H9 (cell line): ENCODE measurements at regions not wholly inside any gene's neighbourhood (a gene's known extent, or its start where the extent isn't known, plus 50 kb on each side); places are given as distances from the start of the nearest gene placed in this dataset.
"Not testable (repeated sequence)": the region's sequence is repeated elsewhere in the genome, so short reads cannot be mapped to it uniquely, and the experiment has no call there.

ENCODE experiments used
- DNase-seq: peaks from one replicate; pipeline ENCODE4 v3.0.0-alpha.2; 2017
- H2AFZ ChIP-seq: one replicate; pipeline ENCODE4 v1.6.1; 2013; ENCODE audit warnings: mild to moderate bottlenecking, low read length, control low read depth, moderate library complexity
- H2AK5ac ChIP-seq: 2 replicates; pipeline ENCODE4 v1.6.1; 2013; ENCODE audit warnings: low read length, control low read depth, mixed read lengths; ENCODE audit not compliant: insufficient read length
- H2BK120ac ChIP-seq: one replicate; pipeline ENCODE4 v1.6.1; 2013; ENCODE audit warnings: low read depth, mild to moderate bottlenecking, low read length, control low read depth, inconsistent platforms; ENCODE audit not compliant: poor library complexity, severe bottlenecking
- H2BK12ac ChIP-seq: 2 replicates; pipeline ENCODE4 v1.6.1; 2013; ENCODE audit warnings: low read length, control low read depth, mixed read lengths, low read depth; ENCODE audit not compliant: insufficient read length
- H2BK15ac ChIP-seq: 2 replicates; pipeline ENCODE4 v1.6.1; 2013; ENCODE audit warnings: low read depth, low read length, control low read depth
- H2BK20ac ChIP-seq: one replicate; pipeline ENCODE4 v1.6.1; 2013; ENCODE audit warnings: low read depth, mild to moderate bottlenecking, low read length, control low read depth, inconsistent platforms; ENCODE audit not compliant: poor library complexity, severe bottlenecking
- H2BK5ac ChIP-seq: 2 replicates; pipeline ENCODE4 v1.6.1; 2013; ENCODE audit warnings: low read length, control low read depth, mixed read lengths; ENCODE audit not compliant: insufficient read length
- H3K14ac ChIP-seq: 2 replicates; pipeline ENCODE4 v1.6.1; 2013; ENCODE audit warnings: low read length, control low read depth; ENCODE audit not compliant: insufficient read depth
- H3K18ac ChIP-seq: 2 replicates; pipeline ENCODE4 v1.6.1; 2013; ENCODE audit warnings: low read depth, mild to moderate bottlenecking, mixed read lengths, low read length, control low read depth; ENCODE audit not compliant: insufficient read length
- H3K23ac ChIP-seq: 2 replicates; pipeline ENCODE4 v1.6.1; 2013; ENCODE audit warnings: low read length, control low read depth, mixed read lengths, low read depth; ENCODE audit not compliant: insufficient read length
- H3K23me2 ChIP-seq: 2 replicates; pipeline ENCODE4 v1.6.1; 2013; ENCODE audit warnings: low read depth, mild to moderate bottlenecking, mixed read lengths, low read length, control low read depth; ENCODE audit not compliant: insufficient read length, poor library complexity, severe bottlenecking
- H3K27ac ChIP-seq: 2 replicates; pipeline ENCODE4 v1.5.1; 2013; ENCODE audit warnings: low read length, control low read depth, mixed read lengths, low read depth; ENCODE audit not compliant: insufficient read length
- H3K27me3 ChIP-seq: 2 replicates; pipeline ENCODE4 v1.6.1; 2013; ENCODE audit warnings: low read length, control low read depth, inconsistent platforms; ENCODE audit not compliant: insufficient read depth
- H3K4ac ChIP-seq: 2 replicates; pipeline ENCODE4 v1.6.1; 2013; ENCODE audit warnings: low read depth, mild to moderate bottlenecking, control low read depth, inconsistent platforms, low read length, moderate library complexity
- H3K4me1 ChIP-seq: 2 replicates; pipeline ENCODE4 v1.6.1; 2013; ENCODE audit warnings: low read length, control low read depth, inconsistent platforms; ENCODE audit not compliant: insufficient read depth
- H3K4me2 ChIP-seq: 2 replicates; pipeline ENCODE4 v1.6.1; 2013; ENCODE audit warnings: low read length, control low read depth, mixed read lengths; ENCODE audit not compliant: insufficient read length, insufficient read depth
- H3K56ac ChIP-seq: 2 replicates; pipeline ENCODE4 v1.6.1; 2013; ENCODE audit warnings: low read depth, mild to moderate bottlenecking, mixed read lengths, low read length, control low read depth; ENCODE audit not compliant: insufficient read length
- H3K79me1 ChIP-seq: 2 replicates; pipeline ENCODE4 v1.6.1; 2013; ENCODE audit warnings: low read depth, mild to moderate bottlenecking, moderate library complexity, low read length, control low read depth, inconsistent platforms; ENCODE audit not compliant: insufficient read depth, poor library complexity, severe bottlenecking
- H3K79me2 ChIP-seq: 2 replicates; pipeline ENCODE4 v1.6.1; 2013; ENCODE audit warnings: low read length, control low read depth, inconsistent platforms; ENCODE audit not compliant: insufficient read depth
- H3K9ac ChIP-seq: 2 replicates; pipeline ENCODE4 v1.6.1; 2013; ENCODE audit warnings: low read length, control low read depth, mixed read lengths; ENCODE audit not compliant: insufficient read length; ENCODE audit errors: extremely low read depth
- H3K9me3 ChIP-seq: one replicate; pipeline ENCODE4 v1.6.1; 2013; ENCODE audit warnings: low read depth, low read length, inconsistent platforms; ENCODE audit not compliant: control insufficient read depth
- H3T11ph ChIP-seq: one replicate; pipeline ENCODE4 v1.6.1; 2013; ENCODE audit warnings: mild to moderate bottlenecking, low read length, control low read depth, inconsistent platforms
- H4K20me1 ChIP-seq: one replicate; pipeline ENCODE4 v1.6.1; 2013; ENCODE audit not compliant: control insufficient read depth, insufficient read length, insufficient read depth
- H4K5ac ChIP-seq: 2 replicates; pipeline ENCODE4 v1.6.1; 2013; ENCODE audit warnings: low read depth, mild to moderate bottlenecking, mixed read lengths, low read length, control low read depth; ENCODE audit not compliant: insufficient read length
- H4K8ac ChIP-seq: replicated peaks from 2 replicates; pipeline ENCODE4 v1.6.1; 2013; ENCODE audit warnings: low read length, control low read depth, mixed read lengths, low read depth; ENCODE audit not compliant: insufficient read length
- H4K91ac ChIP-seq: 2 replicates; pipeline ENCODE4 v1.6.1; 2013; ENCODE audit warnings: low read depth, mild to moderate bottlenecking, moderate library complexity, mixed read lengths, low read length, control low read depth; ENCODE audit not compliant: insufficient read length
- H3K27ac Mint-ChIP-seq, 3 experiments: 2 replicates in 2 of 3; 3 replicates in 1 of 3; pipeline ENCODE4 v1.8.0; 2020 to 2021; ENCODE audit warnings: mixed read lengths in 3 of 3, mild to moderate bottlenecking in 1 of 3, moderate library complexity in 1 of 3
- H3K27me3 Mint-ChIP-seq: 2 replicates; pipeline ENCODE4 v1.8.0; 2021; ENCODE audit warnings: low read depth, mild to moderate bottlenecking, moderate library complexity, mixed read lengths
- H3K36me3 Mint-ChIP-seq, 3 experiments: 2 replicates in 2 of 3; 3 replicates in 1 of 3; pipeline ENCODE4 v1.8.0; 2020 to 2021; ENCODE audit warnings: low read depth in 3 of 3, mixed read lengths in 3 of 3; ENCODE audit not compliant: insufficient read depth in 1 of 3
- H3K4me1 Mint-ChIP-seq, 2 experiments: 2 replicates each; pipeline ENCODE4 v1.8.0; 2020; ENCODE audit warnings: mixed read lengths in 2 of 2
- H3K4me3 Mint-ChIP-seq, 2 experiments: 2 replicates in 1 of 2; 3 replicates in 1 of 2; pipeline ENCODE4 v1.8.0; 2020 to 2021; ENCODE audit warnings: mild to moderate bottlenecking in 2 of 2, mixed read lengths in 2 of 2, moderate library complexity in 1 of 2
- H3K9me3 Mint-ChIP-seq, 2 experiments: 2 replicates in 1 of 2; 3 replicates in 1 of 2; pipeline ENCODE4 v1.8.0; 2020; ENCODE audit warnings: mild to moderate bottlenecking in 2 of 2, mixed read lengths in 2 of 2, moderate library complexity in 1 of 2
- WGBS: extraction: QIAGEN DNeasy Blood & Tissue Kit; methylation state at CpG from one replicate; pipeline ENCODE4 v1.1.7; 2013; ENCODE audit warnings: missing lambda C conversion rate, low lambda C conversion rate, mixed read lengths; ENCODE audit not compliant: insufficient read length; ENCODE audit errors: extremely low coverage; 5-methylcytosine and 5-hydroxymethylcytosine counted together

- not testable (repeated sequence) for H2BK12ac ChIP-seq, H2AFZ ChIP-seq, H3K79me2 ChIP-seq, H3K4me2 ChIP-seq, H3K79me1 ChIP-seq, H3K27me3 Mint-ChIP-seq, H3K4me1 ChIP-seq, H3K56ac ChIP-seq, H2BK120ac ChIP-seq, H2BK5ac ChIP-seq, H3K14ac ChIP-seq, DNase-seq, H3K27me3 ChIP-seq, H2AK5ac ChIP-seq, H3T11ph ChIP-seq, H2BK15ac ChIP-seq, H4K5ac ChIP-seq, H3K23ac ChIP-seq, H2BK20ac ChIP-seq, H3K4me1 Mint-ChIP-seq, H3K9me3 ChIP-seq, H3K18ac ChIP-seq, H3K23me2 ChIP-seq, H3K4me3 Mint-ChIP-seq, H3K4ac ChIP-seq, H4K8ac ChIP-seq, H4K20me1 ChIP-seq, H3K27ac ChIP-seq, H3K9ac ChIP-seq, H4K91ac ChIP-seq
- peak overlapping the region in 1 of 3 experiments; percentile 82; a peak in 1 of 7 replicates for H3K27ac Mint-ChIP-seq
- H3K9me3 Mint-ChIP-seq, result peaks cover 13 to 14% of the 10 kb centered on the region in 2 experiments
- H3K36me3 Mint-ChIP-seq, result peaks cover 31 to 55% (median 47%) of the 10 kb centered on the region in 3 experiments
- no CpG with 5 or more reads among the region's 11 CpGs for WGBS
Observed at GRCh38 chr3:195962222-195962621, 53.9 kb upstream of the TNK2 start.

GRCh38 chr3:195960971-195961775 lies 52.8 kb upstream of the TNK2 start:
- no CpG with 5 or more reads among the region's 26 CpGs for WGBS
- H3K4me3 Mint-ChIP-seq, result not testable (repeated sequence)

More at GRCh38 chr3:195960971-195961775, 52.8 kb upstream of the TNK2 start:
- not testable (repeated sequence) for H2AK5ac ChIP-seq, H2BK12ac ChIP-seq, H3K4ac ChIP-seq, H3K23ac ChIP-seq, H2BK15ac ChIP-seq, H2AFZ ChIP-seq, H4K8ac ChIP-seq, H4K20me1 ChIP-seq, H4K5ac ChIP-seq, H3K23me2 ChIP-seq, H3K4me2 ChIP-seq, H2BK120ac ChIP-seq, H2BK5ac ChIP-seq, H3K14ac ChIP-seq, H3K27ac ChIP-seq, H3K79me1 ChIP-seq, H3K18ac ChIP-seq, H3K9ac ChIP-seq, H3K4me1 Mint-ChIP-seq, DNase-seq, H2BK20ac ChIP-seq, H4K91ac ChIP-seq, H3K4me1 ChIP-seq, H3K27me3 ChIP-seq, H3K56ac ChIP-seq, H3K27me3 Mint-ChIP-seq, H3K79me2 ChIP-seq, H3K9me3 ChIP-seq, H3T11ph ChIP-seq
- Mint-ChIP-seq H3K36me3 (peaks cover 31 to 51% (median 42%) of the 10 kb centered on the region in 3 experiments), H3K27ac (peak overlapping the region in 2 of 3 experiments; percentile 45 to 87; a peak in 2 of 7 replicates), H3K9me3 (peaks cover 13 to 14% of the 10 kb centered on the region in 2 experiments)
